Muscle of leg (tissue), 3 donors: ENCODE measurements at regions not wholly inside any gene's neighbourhood (a gene's known extent, or its start where the extent isn't known, plus 50 kb on each side); places are given as distances from the start of the nearest gene placed in this dataset.
"Not testable (repeated sequence)": the region's sequence is repeated elsewhere in the genome, so short reads cannot be mapped to it uniquely, and the experiment has no call there.

Source experiments
- DNase-seq: peaks from one replicate; pipeline ENCODE4 v3.0.0; 2013
- H3K27ac ChIP-seq: one replicate; pipeline ENCODE4 v1.5.1; 2013; ENCODE audit warnings: mild to moderate bottlenecking, low read length, control low read depth
- H3K27me3 ChIP-seq: one replicate; pipeline ENCODE4 v1.6.1; 2013; ENCODE audit warnings: low read length; ENCODE audit not compliant: control insufficient read depth, insufficient read depth
- H3K36me3 ChIP-seq: one replicate; pipeline ENCODE4 v1.6.1; 2013; ENCODE audit warnings: low read length; ENCODE audit not compliant: control insufficient read depth, insufficient read depth
- H3K4me1 ChIP-seq: one replicate; pipeline ENCODE4 v1.6.1; 2013; ENCODE audit warnings: low read length; ENCODE audit not compliant: control insufficient read depth, insufficient read depth
- H3K4me3 ChIP-seq: one replicate; pipeline ENCODE4 v1.5.1; 2013; ENCODE audit warnings: low read length, control low read depth
- H3K9me3 ChIP-seq: replicated peaks from 2 replicates; pipeline ENCODE4 v1.6.1; 2013; ENCODE audit warnings: low read depth, low read length; ENCODE audit not compliant: control insufficient read depth
- WGBS: methylation state at CpG from one replicate; pipeline ENCODE4 v1.1.5; 2013; ENCODE audit warnings: missing lambda C conversion rate; ENCODE audit not compliant: insufficient coverage; 5-methylcytosine and 5-hydroxymethylcytosine counted together

DNA sequence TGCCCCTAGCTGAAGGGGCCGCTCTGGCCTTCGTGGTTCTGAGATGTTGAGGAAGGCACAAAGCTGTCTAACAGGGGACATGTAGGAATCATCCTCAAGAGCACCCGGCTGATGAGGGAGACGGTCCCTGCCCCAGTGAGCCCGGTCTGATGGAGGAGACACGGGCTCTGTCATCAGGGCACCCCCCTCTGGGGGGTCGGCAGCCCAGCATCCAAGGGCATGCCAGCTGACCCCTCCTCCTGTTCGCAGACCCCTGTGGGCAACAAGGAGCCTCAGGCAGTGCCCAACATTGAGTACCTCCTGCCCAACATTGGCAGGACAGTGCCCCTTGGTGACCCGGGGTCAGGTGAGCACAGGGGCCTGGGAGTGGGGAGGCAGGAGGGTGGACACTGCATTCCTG is 128.9 kb downstream of the ZNF267 start:
- not testable (repeated sequence) for DNase-seq, H3K4me3 ChIP-seq
- no CpG with 5 or more reads among the region's 9 CpGs for WGBS

DNA sequence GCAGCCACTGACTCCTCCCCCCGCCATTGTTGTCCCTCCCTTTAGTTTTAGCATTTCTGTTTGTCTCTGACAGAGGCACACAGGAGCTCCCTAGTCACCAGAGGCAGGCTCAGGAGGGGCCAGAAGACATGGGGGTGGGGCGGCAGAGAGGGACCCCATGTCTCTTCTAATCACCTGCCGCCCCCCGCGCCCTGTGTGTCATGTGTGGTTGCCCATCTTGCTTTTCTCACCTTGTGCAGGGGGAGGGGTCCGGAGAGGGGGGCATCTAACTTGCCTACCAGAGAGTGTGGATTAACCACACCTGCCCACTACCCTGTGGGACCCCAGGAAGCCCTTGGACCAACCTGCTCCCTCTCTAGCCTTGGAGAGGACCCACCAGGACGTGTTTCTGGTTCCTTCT is 130.2 kb downstream of the ZNF267 start:
- H3K4me1 ChIP-seq, H3K27ac ChIP-seq, H3K27me3 ChIP-seq, DNase-seq, H3K9me3 ChIP-seq, H3K4me3 ChIP-seq, H3K36me3 ChIP-seq: not testable (repeated sequence)
- 100% methylated on average over 1 of the region's 7 CpGs for WGBS

More for the DNA sequence above, 128.9 kb downstream of the ZNF267 start:
- not testable (repeated sequence) for H3K4me1 ChIP-seq, H3K9me3 ChIP-seq, H3K36me3 ChIP-seq, H3K27me3 ChIP-seq, H3K27ac ChIP-seq

DNA sequence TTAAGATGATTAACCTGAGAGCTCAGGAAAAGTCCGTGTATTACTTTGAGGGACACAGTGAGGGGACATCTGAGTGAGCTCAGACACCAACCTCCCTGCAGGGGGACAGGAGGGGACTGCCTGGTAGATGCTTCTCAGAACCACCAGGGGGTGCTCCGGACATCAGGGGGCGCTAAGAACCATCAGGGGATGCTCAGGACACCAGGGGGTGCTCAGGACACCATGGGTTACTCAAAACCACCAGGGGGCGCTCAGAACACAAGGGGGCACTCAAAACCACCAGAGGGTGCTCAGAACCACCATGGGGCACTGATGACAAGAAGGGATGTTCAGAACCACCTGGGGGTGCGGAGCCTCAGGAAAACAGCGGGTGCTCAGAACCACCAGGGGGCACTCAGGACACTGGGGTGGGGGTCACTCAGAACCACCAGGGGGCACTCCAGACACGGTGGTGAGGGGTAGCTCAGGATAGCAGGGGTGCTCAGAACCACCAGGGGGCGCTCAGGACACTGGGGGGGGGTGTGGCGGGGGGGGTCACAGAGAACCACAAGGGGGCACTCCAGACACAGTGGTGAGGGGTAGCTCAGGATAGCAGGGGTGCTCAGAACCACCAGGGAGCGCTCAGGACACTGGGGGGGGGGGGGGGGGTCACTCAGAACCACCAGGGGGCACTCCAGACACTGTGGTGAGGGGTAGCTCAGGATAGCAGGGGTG is 165.3 kb downstream of the ZNF267 start:
- not testable (repeated sequence) for H3K27me3 ChIP-seq, H3K4me1 ChIP-seq, DNase-seq, H3K9me3 ChIP-seq, H3K4me3 ChIP-seq, H3K36me3 ChIP-seq, H3K27ac ChIP-seq
- no CpG with 5 or more reads among the region's 10 CpGs for WGBS

GRCh38 chr16:32039919-32040318 is 166.3 kb downstream of the ZNF267 start:
- not testable (repeated sequence) for H3K27me3 ChIP-seq, H3K4me1 ChIP-seq, DNase-seq, H3K27ac ChIP-seq, H3K9me3 ChIP-seq, H3K36me3 ChIP-seq, H3K4me3 ChIP-seq
- no CpG with 5 or more reads among the region's 10 CpGs for WGBS

- H3K4me3 ChIP-seq, H3K27ac ChIP-seq, DNase-seq, H3K4me1 ChIP-seq, H3K36me3 ChIP-seq, H3K27me3 ChIP-seq, H3K9me3 ChIP-seq: not testable (repeated sequence)
- WGBS, result 47% methylated on average over 4 of the region's 13 CpGs
Measured at GRCh38 chr16:32066016-32066651, 187.0 kb upstream of the TP53TG3D start.

DNA sequence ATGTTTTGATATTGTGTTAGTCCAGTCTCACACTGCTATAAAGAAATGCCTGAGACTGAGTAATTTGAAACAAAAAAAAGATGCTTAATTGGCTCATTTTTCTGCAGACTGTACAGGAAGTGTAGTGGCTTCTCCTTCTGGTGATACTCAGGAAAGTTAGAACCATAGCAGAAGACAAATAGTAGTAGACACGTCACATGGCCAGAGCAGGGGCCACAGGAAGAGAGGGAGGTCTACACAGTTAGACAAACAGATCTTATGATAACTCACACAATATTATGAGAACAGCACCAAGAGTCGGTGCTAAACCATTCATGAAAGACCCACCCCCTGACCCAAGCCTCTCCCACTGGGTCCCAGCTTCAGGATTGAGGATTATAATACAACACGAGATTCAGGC is 181.5 kb upstream of the TP53TG3D start:
- WGBS, result no CpG with 5 or more reads among the region's 3 CpGs
- DNase-seq, result not testable (repeated sequence)

GRCh38 chr16:32083891-32084290 is 169.2 kb upstream of the TP53TG3D start:
- not testable (repeated sequence) for H3K27ac ChIP-seq, H3K36me3 ChIP-seq, H3K9me3 ChIP-seq, H3K4me3 ChIP-seq, DNase-seq, H3K4me1 ChIP-seq
- no CpG with 5 or more reads among the region's 15 CpGs for WGBS
- peaks cover 10% of the 10 kb centered on the region for H3K27me3 ChIP-seq

More for the DNA sequence above, 181.5 kb upstream of the TP53TG3D start:
- not testable (repeated sequence) for H3K4me3 ChIP-seq, H3K9me3 ChIP-seq, H3K4me1 ChIP-seq, H3K27me3 ChIP-seq, H3K27ac ChIP-seq, H3K36me3 ChIP-seq

GRCh38 chr16:32084656-32085401 is 168.3 kb upstream of the TP53TG3D start:
- peaks cover 10% of the 10 kb centered on the region for H3K27me3 ChIP-seq
- H3K27ac ChIP-seq, H3K36me3 ChIP-seq, H3K9me3 ChIP-seq, H3K4me1 ChIP-seq, DNase-seq, H3K4me3 ChIP-seq: not testable (repeated sequence)
- 24% methylated on average over 42 of the region's 86 CpGs for WGBS

GRCh38 chr16:32085438-32086141 is 167.5 kb upstream of the TP53TG3D start:
- not testable (repeated sequence) for H3K36me3 ChIP-seq, H3K4me1 ChIP-seq, H3K9me3 ChIP-seq, H3K27ac ChIP-seq, H3K4me3 ChIP-seq
- WGBS, result 17% methylated on average over 34 of the region's 65 CpGs
- DNase-seq, result peak; percentile 0
- H3K27me3 ChIP-seq, result peaks cover 10% of the 10 kb centered on the region

DNA sequence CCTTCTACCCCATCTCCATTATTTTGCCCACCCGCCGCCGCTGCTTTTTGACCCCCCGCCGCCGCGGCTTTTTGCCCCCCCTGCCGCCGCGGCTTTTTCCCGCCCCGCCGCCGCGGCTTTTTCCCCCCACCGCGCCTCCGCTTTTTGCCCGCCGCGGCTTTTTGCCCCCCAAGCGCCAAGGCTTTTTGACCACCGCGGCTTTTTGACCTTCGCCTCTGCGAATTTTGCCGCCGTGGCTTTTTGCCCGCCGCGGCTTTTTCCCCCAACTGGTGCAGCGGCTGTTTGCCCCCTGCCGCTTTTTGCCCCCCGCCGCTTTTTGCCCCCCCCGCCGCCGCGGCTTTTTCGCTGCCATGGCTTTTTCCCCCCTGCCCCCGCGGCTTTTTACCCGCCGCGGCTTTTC is 137.5 kb upstream of the TP53TG3D start:
- not testable (repeated sequence) for DNase-seq, H3K27ac ChIP-seq, H3K36me3 ChIP-seq, H3K4me1 ChIP-seq, H3K9me3 ChIP-seq
- Histone ChIP-seq H3K4me3 (peak overlapping the region; percentile 34), H3K27me3 (peaks cover 11% of the 10 kb centered on the region)
- WGBS, result 14% methylated on average over 28 of the region's 45 CpGs
